T-helper 2 cell treated with Interferon-gamma antibody and Interleukin-4, amounts not matched to agents 100 ng/mL and 5 ng/mL, for 36 hours (primary cell): ENCODE measurements at regions not wholly inside any gene's neighbourhood (a gene's known extent, or its start where the extent isn't known, plus 50 kb on each side); places are given as distances from the start of the nearest gene placed in this dataset.

Source experiments
- intact Hi-C: fragments of 100-400 bp; cut with micrococcal nuclease; formaldehyde crosslinking; loops from one replicate; pipeline ENCODE4 v1.15.1; 2023

- intact Hi-C loops: no loop called here
Measured at GRCh38 chr3:154022606-154023005, 98.6 kb upstream of the ARHGEF26 start.

GRCh38 chr3:154023148-154023547 lies 98.0 kb upstream of the ARHGEF26 start:
- intact Hi-C loops: no loop called here

- intact Hi-C loops: no loop called here
Measured at GRCh38 chr3:154025007-154025406, 96.2 kb upstream of the ARHGEF26 start.

- intact Hi-C loops: no loop called here
Measured at GRCh38 chr3:154029926-154030325, 91.3 kb upstream of the ARHGEF26 start.

GRCh38 chr3:154034797-154035330 lies 86.3 kb upstream of the ARHGEF26 start:
- intact Hi-C loops: no loop called here

- intact Hi-C loops: loop anchor here (1.0 kb wide), 1 partner anchor 213 kb away; no protein-coding TSS in a partner anchor
Measured at GRCh38 chr3:154040283-154040682, 80.9 kb upstream of the ARHGEF26 start.

- intact Hi-C loops: no loop called here
Measured at GRCh38 chr3:154044671-154045070, 76.5 kb upstream of the ARHGEF26 start.

- intact Hi-C loops: no loop called here
Measured at GRCh38 chr3:154050216-154050615, 71.0 kb upstream of the ARHGEF26 start.

GRCh38 chr3:154050766-154051165 lies 70.4 kb upstream of the ARHGEF26 start:
- intact Hi-C loops: no loop called here

GRCh38 chr3:154059833-154060232 lies 61.4 kb upstream of the ARHGEF26 start:
- intact Hi-C loops: no loop called here

- intact Hi-C loops: no loop called here
Measured at GRCh38 chr3:154060238-154061000, 60.8 kb upstream of the ARHGEF26 start.

- intact Hi-C loops: no loop called here
Measured at GRCh38 chr3:154061001-154061370, 60.2 kb upstream of the ARHGEF26 start.

- intact Hi-C loops: no loop called here
Measured at GRCh38 chr3:154062513-154062912, 58.7 kb upstream of the ARHGEF26 start.

- intact Hi-C loops: no loop called here
Measured at GRCh38 chr3:154071146-154071545, 50.0 kb upstream of the ARHGEF26 start.
